RWPE1 (cell line): ENCODE measurements at regions not wholly inside any gene's neighbourhood (a gene's known extent, or its start where the extent isn't known, plus 50 kb on each side); places are given as distances from the start of the nearest gene placed in this dataset.

Experiments
- CTCF ChIA-PET: fragments of 350-600 bp; sonication (Branson Sonifier 250); formaldehyde crosslinking; extraction: SDS; loops from one replicate; lab custom pipeline; 2021; lab: Yijun Ruan, JAX
- POLR2A ChIA-PET: fragments of 400-600 bp; formaldehyde crosslinking; extraction: SDS; loops from one replicate; lab custom pipeline; 2020; ENCODE audit warnings: antibody characterized with exemption; ENCODE audit not compliant: low non-redundant PET; lab: Yijun Ruan, JAX
- DNase-seq: peaks from one replicate; pipeline ENCODE4 v3.0.0; 2012; ENCODE audit warnings: low spot score
- H3K27ac ChIP-seq: fragments of 450-650 bp; 2 replicates; pipeline ENCODE4 v1.5.1; 2017
- TF ChIP-seq, protein P1 (sequence below): fragments of 450-650 bp; conservative IDR thresholded peaks from 2 replicates; pipeline ENCODE4 v1.5.1; 2017; ENCODE audit warnings: low read depth, mild to moderate bottlenecking

DNA sequence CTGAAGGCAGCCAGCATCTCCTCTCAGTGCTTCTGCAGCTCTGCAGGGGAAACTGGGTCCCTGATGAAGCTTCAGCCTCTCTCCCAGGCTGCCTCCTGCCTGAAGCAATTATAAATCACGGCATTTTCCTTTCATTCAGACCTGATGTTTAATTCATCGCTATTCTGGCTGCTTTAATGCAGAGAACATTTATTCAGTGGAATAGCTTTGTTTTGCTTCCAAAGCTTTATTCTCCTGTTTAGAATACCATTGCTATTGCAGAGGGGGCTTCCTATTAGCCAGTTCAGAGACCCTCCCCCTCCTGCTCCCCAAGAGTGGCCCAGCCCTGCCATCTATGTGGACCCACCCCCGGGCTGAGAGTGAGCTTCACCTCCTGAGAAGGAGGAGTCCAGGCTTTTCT is 255.6 kb downstream of the LRFN2 start:
- DNase-seq = no peak
- ChIA-PET POLR2A (no interaction called here), CTCF (interaction anchor here (0.8 to 1.4 kb wide), 2 partner anchors 256 to 1734 kb away, joined by 3 read pairs; partner anchors contain the start of gene LRFN2)
- H3K27ac ChIP-seq = no peak overlapping the region
- TF ChIP-seq, protein P1, sequence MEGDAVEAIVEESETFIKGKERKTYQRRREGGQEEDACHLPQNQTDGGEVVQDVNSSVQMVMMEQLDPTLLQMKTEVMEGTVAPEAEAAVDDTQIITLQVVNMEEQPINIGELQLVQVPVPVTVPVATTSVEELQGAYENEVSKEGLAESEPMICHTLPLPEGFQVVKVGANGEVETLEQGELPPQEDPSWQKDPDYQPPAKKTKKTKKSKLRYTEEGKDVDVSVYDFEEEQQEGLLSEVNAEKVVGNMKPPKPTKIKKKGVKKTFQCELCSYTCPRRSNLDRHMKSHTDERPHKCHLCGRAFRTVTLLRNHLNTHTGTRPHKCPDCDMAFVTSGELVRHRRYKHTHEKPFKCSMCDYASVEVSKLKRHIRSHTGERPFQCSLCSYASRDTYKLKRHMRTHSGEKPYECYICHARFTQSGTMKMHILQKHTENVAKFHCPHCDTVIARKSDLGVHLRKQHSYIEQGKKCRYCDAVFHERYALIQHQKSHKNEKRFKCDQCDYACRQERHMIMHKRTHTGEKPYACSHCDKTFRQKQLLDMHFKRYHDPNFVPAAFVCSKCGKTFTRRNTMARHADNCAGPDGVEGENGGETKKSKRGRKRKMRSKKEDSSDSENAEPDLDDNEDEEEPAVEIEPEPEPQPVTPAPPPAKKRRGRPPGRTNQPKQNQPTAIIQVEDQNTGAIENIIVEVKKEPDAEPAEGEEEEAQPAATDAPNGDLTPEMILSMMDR = no peak

DNA sequence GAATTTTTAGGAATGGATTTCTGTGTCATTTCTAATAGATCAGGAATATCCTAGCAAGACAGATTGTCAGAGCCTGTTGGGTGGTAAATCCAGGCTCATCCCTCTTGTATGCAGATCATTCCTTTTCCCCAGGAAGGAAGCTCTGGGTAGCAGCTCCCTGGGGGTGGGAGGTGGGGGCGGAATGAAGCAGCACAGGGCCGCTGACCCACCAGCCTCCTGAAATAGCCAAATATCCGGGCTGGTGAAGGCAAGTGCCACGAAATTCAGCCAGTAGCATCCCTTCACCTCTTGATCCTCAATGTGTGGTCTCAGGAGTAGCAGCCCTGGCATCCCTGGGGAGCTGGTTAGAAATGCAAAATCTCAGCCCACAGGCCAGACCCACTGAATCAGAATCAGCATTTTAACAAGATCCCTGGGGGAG is 256.9 kb downstream of the LRFN2 start:
- TF ChIP-seq, protein P1 = no peak
- no peak for DNase-seq
- ChIA-PET POLR2A (no interaction called here), CTCF (interaction anchor here (2.2 kb wide), 1 partner anchor 698 kb away, joined by 7 read pairs; no protein-coding TSS in a partner anchor)
- H3K27ac ChIP-seq = no peak overlapping the region

DNA sequence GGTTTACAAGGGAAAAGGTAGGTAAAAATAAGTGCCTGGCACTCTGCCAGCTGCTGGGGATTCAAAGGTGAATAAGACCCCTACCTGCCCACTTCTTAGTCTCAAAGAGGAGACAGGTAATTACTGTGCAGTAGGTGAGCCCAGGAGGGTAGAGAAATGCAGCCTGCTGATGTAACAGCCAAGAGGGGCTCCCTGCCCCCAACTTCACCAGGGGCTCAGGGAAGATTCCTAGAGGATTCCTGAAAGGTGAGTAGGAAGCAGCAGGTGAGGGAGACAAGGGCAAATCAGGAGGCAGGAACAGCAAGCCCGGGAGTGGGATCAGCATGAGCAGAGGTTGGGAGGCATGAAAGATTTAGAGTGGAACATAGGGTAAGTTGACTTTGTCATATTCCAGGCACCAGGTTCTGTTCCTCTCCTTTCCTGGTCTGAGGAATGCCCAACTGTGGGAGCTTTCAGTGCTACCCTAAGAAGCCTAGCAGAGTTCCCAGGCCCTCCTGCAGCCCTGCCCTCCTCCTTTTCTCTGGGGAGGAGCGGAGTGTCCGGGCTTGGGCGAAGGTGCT is 258.1 kb downstream of the LRFN2 start:
- POLR2A ChIA-PET = no interaction called here
- no peak for DNase-seq
- no peak overlapping the region for H3K27ac ChIP-seq
- CTCF ChIA-PET = interaction anchor here (0.6 to 2.5 kb wide), 13 partner anchors 8 to 964 kb away, joined by 3 to 13 read pairs (median 4); partner anchors contain the start of gene LRFN2
- TF ChIP-seq, protein P1 = no peak; the same call in 1 of the 2 replicates

DNA sequence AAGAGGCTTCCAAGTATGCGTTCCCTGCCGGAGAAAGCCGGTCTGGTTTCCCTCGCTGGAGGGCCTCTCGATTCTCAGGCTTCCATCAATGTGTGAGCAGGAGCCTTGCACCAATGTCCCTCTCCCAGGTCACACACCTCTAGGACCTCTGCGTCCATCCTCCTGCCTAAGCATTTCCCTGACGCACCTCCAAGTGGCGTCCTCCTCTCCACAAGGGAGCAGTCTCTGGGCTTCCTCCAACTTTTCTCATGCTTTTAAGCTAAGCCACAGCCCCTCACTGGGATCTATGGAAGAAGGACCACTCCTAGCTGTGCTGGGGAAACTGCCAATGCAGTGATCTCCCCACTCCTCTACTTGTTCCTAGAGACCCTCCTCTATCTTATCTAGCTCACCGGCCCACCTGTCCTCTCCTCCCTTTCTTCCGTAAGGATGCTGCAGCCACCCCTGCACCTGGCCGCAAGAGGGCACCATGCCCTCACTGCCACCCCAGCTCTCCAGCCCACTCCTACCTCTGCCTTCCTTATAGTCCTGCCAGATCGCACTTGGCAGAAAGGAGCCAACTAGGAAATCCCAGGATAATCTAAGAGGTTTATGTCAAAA is 258.7 kb downstream of the LRFN2 start:
- ChIA-PET POLR2A (no interaction called here), CTCF (interaction anchor here (0.6 to 2.5 kb wide), 16 partner anchors 9 to 700 kb away, joined by 3 to 13 read pairs (median 4); partner anchors contain the start of gene LRFN2)
- H3K27ac ChIP-seq = no peak overlapping the region
- TF ChIP-seq, protein P1 = peak; percentile 46
- peak; percentile 76 for DNase-seq

DNA sequence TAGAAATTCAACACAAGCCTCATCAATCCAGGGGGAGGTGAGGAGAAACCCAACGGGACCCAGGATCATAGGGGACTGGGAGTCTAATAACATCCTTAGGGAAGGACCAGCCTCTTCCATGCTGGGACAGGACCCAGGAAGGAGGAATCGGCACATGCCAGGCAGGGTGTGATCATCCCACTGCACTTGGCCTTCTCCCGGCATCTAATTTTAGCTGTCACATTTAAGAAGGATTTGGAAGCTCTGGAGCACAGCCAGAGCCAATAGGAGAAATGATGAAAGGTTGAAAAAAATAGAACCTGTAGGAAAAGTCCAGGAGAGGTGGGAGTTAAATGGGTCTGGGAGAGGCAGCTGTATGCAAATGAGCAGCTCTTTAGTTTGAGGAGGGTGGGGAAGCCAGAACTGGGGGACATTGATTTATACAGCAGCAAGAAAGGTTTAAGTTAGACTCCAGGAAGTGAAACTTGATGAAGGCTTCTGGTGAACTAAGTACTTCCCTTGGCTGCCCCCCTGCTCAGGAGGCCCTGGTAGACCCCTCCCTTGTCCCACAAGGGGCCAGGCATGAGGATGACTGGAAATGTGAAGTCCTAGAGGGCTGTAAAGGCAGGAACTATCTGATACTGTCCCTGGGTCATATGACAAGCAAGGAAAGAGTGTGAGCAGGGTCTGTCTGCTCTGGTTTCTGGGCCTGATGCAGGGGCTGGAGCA is 260.3 kb downstream of the LRFN2 start:
- CTCF ChIA-PET = interaction anchor here (1.3 to 2.5 kb wide), 2 partner anchors 18 to 261 kb away, joined by 3 to 13 read pairs; partner anchors contain the start of gene LRFN2
- no peak overlapping the region for H3K27ac ChIP-seq
- POLR2A ChIA-PET = no interaction called here
- DNase-seq = no peak
- TF ChIP-seq, protein P1 = no peak

DNA sequence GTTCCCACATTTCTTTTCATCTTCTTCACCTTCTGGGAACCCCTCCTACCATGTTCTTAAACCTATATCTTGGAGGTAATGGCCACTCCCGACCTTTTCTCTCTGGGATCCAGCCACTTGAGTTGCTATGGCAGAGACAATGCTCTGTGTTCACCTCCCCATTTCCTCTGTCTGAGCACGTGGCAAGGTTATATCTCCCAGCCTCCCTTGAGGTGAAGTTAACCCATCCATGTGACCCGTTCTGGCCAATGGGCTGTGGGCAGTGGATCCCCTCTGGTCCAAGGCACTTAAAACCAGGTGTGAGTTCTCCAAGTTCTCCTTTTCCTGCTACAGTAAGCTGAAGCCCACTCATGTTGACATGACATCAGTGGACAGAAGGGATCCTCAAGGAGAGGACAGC is 261.4 kb downstream of the LRFN2 start:
- no peak for DNase-seq
- CTCF ChIA-PET = interaction anchor here (0.8 kb wide), 1 partner anchor 18 kb away, joined by 3 read pairs; no protein-coding TSS in a partner anchor
- TF ChIP-seq, protein P1 = no peak
- H3K27ac ChIP-seq = no peak overlapping the region
- POLR2A ChIA-PET = no interaction called here
